GM13976 (cell line): ENCODE measurements at regions not wholly inside any gene's neighbourhood (a gene's known extent, or its start where the extent isn't known, plus 50 kb on each side); places are given as distances from the start of the nearest gene placed in this dataset.

ENCODE experiments used
- DNase-seq: peaks from one replicate; pipeline ENCODE4 v3.0.0; 2012; ENCODE audit warnings: low spot score
- CTCF ChIP-seq: IDR thresholded peaks from 2 replicates; pipeline ENCODE4 v1.5.1; 2012; ENCODE audit warnings: borderline replicate concordance, mild to moderate bottlenecking; ENCODE audit not compliant: insufficient read depth; ENCODE audit errors: extremely low read depth, missing control alignments, control extremely low read depth
- in situ Hi-C: fragments of 300-500 bp; cut with MboI; formaldehyde crosslinking; loops from one replicate; pipeline ENCODE4 v1.12.0; 2022; ENCODE audit warnings: low sequenced_read_pairs, mixed read lengths, inconsistent platforms; ENCODE audit not compliant: unreplicated experiment

GRCh38 chr5:88952996-88953643 is 70.1 kb upstream of the MEF2C start:
- in situ Hi-C loops, result no loop called here
- DNase-seq, result no peak
- no peak for TF ChIP-seq CTCF

GRCh38 chr5:88952344-88952743 is 69.4 kb upstream of the MEF2C start:
- DNase-seq, result no peak
- TF ChIP-seq CTCF, result no peak
- in situ Hi-C loops, result no loop called here

- DNase-seq, result no peak
- no peak for TF ChIP-seq CTCF
- in situ Hi-C loops, result no loop called here
Observed at GRCh38 chr5:88951457-88951856, 68.5 kb upstream of the MEF2C start.

DNA sequence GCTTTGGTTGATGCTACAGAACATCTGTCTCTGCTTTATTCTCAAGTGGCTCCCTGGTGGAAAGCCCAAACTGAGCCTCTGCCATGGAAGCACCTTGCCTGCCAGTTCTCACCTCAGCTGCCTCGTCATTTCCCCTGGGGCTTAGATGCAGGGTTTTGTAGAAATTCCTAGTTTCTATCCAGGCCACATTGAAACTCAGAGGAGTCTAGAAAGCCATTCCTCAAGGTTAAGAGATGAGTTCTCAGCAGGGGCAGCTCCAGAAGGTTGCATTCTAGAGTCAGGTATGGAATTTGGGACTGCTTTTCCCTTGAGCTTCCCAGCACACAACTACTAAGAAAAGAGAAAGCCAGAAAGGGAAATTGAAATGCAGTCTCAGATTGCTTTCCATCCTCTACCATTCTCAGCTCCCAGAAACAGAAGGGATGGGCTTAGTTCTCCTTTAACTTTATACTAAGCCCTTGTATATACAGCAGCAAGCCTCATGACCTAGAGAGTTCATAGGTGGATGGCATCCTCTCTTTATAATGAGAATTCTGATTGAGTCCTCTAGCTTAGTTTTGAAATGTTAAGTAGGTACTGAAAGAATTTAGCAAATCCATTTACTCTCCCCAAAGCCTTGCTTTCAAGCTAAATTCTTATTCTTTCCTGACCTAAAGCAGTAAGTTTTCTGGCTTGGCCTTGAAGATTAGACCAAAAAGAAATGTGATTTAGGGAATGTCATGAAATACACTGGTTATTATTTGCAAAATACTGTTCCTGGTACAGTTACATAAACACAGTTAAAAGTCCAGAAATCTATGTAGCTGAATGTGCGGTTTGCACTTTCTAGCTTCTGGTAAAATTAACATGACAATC is 66.0 kb upstream of the MEF2C start:
- no peak for TF ChIP-seq CTCF
- DNase-seq, result no peak
- in situ Hi-C loops, result no loop called here

DNA sequence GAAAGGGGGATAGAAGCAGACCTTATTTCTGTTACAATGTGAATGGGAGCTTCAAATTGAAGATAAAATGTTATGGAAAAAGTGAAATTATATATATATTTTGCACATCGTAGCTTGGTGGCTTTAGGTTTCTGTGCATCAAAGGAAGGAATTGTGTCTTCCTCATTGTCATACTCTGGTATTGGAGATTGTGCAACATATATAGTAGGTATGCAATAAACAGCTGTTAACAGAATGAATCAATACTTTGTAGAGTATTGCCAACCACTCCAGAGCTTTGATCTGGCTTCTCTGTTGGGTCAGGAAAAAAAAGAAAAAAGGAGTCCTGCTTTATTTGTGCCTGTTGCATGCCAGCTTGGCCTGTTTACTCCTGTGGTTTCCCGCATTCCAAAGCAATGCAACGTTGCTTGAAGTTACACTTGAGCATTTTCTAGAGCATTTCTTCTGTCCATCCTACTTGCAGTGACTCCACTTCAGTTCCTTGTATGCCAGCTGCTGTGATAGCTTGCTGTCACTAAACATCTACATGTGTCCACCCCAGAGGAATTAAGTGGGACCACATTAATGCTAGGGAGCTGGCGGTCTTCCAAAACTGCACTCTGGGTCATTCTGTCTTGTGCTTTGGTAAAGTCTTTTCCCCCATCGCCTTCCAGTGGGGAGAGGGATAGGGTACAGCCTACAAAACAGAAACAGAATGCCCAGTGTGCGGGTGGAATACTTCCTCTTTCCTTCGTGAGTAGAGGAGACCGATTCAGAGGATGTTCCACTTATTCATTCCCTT is 62.0 kb upstream of the MEF2C start:
- TF ChIP-seq CTCF, result no peak
- in situ Hi-C loops, result no loop called here
- no peak for DNase-seq

DNA sequence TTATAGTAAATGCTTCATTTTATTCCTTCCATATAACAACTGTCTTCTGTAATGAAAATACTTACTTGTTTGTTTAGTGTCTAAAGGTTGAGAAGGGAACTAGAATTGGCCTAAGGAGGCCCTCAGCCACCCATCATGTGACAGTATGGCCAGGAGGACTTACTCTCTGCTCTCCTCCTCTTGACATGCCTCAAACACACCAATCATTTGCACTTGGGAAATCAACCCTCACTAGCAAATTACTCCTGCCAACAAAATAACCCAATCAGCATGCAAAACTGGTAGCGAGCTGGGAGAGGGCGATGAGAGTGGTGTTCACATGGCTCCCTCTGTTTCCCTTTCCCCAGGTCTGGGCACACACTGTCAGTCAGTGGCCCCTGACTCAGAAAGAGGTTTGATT is 58.6 kb upstream of the MEF2C start:
- DNase-seq, result no peak
- no peak for TF ChIP-seq CTCF
- in situ Hi-C loops, result no loop called here
